Right lobe of liver (tissue), 6 donors: ENCODE measurements at regions not wholly inside any gene's neighbourhood (a gene's known extent, or its start where the extent isn't known, plus 50 kb on each side); places are given as distances from the start of the nearest gene placed in this dataset.

Experiments
- ATAC-seq, 4 donors: fragments of 200-7000 bp; cut with Tn5 transposase; one replicate each; pipeline ENCODE4 v1.9.1; 2020; ENCODE audit warnings: mild to moderate bottlenecking in 4 of 4, moderate library complexity in 4 of 4
- DNase-seq, 3 donors: peaks; one replicate each; pipeline ENCODE4 v3.0.0-alpha.2; 2020
- H3K27ac ChIP-seq, 3 donors: fragments of 200-600 bp; one replicate each; pipeline ENCODE4 v1.8.0; 2022
- H3K27me3 ChIP-seq, 2 donors: fragments of 200-600 bp; one replicate each; pipeline ENCODE4 v1.8.0; 2022
- H3K36me3 ChIP-seq, 4 donors: fragments of 200-600 bp; sonication (generic) in 1 of 4; one replicate each; pipeline versions ENCODE4 v1.5.1 to v1.8.0; 2017 to 2022; ENCODE audit warnings: control low read depth in 1 of 4
- H3K4me1 ChIP-seq, 4 donors: fragments of 200-600 bp; sonication (generic) in 1 of 4; one replicate each; pipeline versions ENCODE4 v1.5.1 to v1.8.0; 2017 to 2022; ENCODE audit warnings: control low read depth in 1 of 4
- H3K4me3 ChIP-seq, 3 donors: fragments of 200-600 bp; one replicate each; pipeline ENCODE4 v1.8.0; 2022
- H3K9me3 ChIP-seq, 4 donors: fragments of 200-600 bp; sonication (generic) in 1 of 4; one replicate each; pipeline versions ENCODE4 v1.5.1 to v1.8.0; 2017 to 2022; ENCODE audit warnings: control low read depth in 1 of 4
- CTCF ChIP-seq, 4 donors: fragments of 200-600 bp in 3 of 4; fragments of 450-650 bp in 1 of 4; IDR thresholded peaks; one replicate each; pipeline versions ENCODE4 v1.5.1 to v1.8.0; 2016 to 2022; ENCODE audit warnings: antibody characterized with exemption in 4 of 4, mild to moderate bottlenecking in 2 of 4
- POLR2A ChIP-seq: fragments of 450-650 bp; IDR thresholded peaks from one replicate; pipeline ENCODE4 v1.6.1; 2017; ENCODE audit warnings: antibody characterized with exemption, mild to moderate bottlenecking
- WGBS: methylation state at CpG from one replicate; pipeline ENCODE4 v1.1.6; 2018; ENCODE audit warnings: low coverage, low lambda C conversion rate; ENCODE audit not compliant: insufficient coverage; ENCODE audit errors: missing lambda C conversion rate; 5-methylcytosine and 5-hydroxymethylcytosine counted together
- intact Hi-C, 2 donors: fragments of 100-400 bp; cut with DNase I; formaldehyde crosslinking; loops; one replicate each; pipeline versions ENCODE4 v1.11.2 to v1.14.1; 2022
- donor health status: DM: no; HTN: yes; CAD: no.
- donor health status: DM: no; HTN: no; CAD: no.
- donor health status: DM: no; HTN: no; CAD: no.
- donor health status: DM: no; HTN: yes; CAD: no.
- donor health status: DM: no; HTN: yes; CAD: no.

GRCh38 chr9:99720455-99721050 lies 101.1 kb upstream of the NR4A3 start:
- 41% methylated on average over 1 of the region's 1 CpG for WGBS
- TF ChIP-seq CTCF (IDR thresholded peaks at IDR 0.05) (no peak), POLR2A (no peak)
- Histone ChIP-seq H3K9me3 (no peaks in the 10 kb centered on the region), H3K27me3 (no peaks in the 10 kb centered on the region), H3K27ac (peak overlapping the region in 2 of 3 donors; percentile 30 to 38), H3K36me3 (no peaks in the 10 kb centered on the region), H3K4me1 (no peaks in the 10 kb centered on the region), H3K4me3 (no peak overlapping the region)
- intact Hi-C loops: no loop called here
- ATAC-seq (peak in 3 of 4 donors; percentile 36 to 51 (median 38)), DNase-seq (no peak)

GRCh38 chr9:99721898-99722297 lies 99.8 kb upstream of the NR4A3 start:
- Histone ChIP-seq H3K4me1 (no peaks in the 10 kb centered on the region), H3K4me3 (no peak overlapping the region), H3K9me3 (no peaks in the 10 kb centered on the region), H3K36me3 (no peaks in the 10 kb centered on the region), H3K27ac (no peak overlapping the region), H3K27me3 (no peaks in the 10 kb centered on the region)
- 61% methylated on average over 2 of the region's 2 CpGs for WGBS
- intact Hi-C loops: no loop called here
- TF ChIP-seq POLR2A (no peak), CTCF (IDR thresholded peaks at IDR 0.05) (no peak)
- ATAC-seq (no peak), DNase-seq (no peak)

DNA sequence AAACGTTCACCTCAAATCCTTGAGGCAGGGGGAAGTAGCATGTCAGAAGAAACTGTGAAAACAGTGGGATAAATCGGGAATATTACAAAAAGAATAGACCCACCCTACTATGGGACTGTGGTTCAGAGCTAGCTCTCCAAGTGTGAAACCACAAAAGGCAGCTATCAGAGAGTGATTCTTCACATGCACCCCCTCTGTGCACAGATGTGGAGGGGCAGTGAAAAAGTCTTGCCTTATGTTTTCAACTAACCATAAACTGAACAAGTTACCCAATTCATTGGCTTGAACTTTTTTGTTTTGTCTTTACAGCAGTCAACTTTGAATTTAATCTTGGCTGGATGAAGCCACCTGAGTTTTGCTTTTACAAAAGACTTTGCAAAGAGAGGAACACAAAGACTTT lies 98.8 kb upstream of the NR4A3 start:
- Histone ChIP-seq H3K4me3 (no peak overlapping the region), H3K27ac (no peak overlapping the region), H3K4me1 (no peaks in the 10 kb centered on the region), H3K27me3 (no peaks in the 10 kb centered on the region), H3K36me3 (no peaks in the 10 kb centered on the region), H3K9me3 (no peaks in the 10 kb centered on the region)
- DNase-seq (no peak), ATAC-seq (no peak)
- TF ChIP-seq CTCF (IDR thresholded peaks at IDR 0.05) (no peak), POLR2A (no peak)
- WGBS: 17% methylated on average over 2 of the region's 2 CpGs
- intact Hi-C loops: no loop called here

DNA sequence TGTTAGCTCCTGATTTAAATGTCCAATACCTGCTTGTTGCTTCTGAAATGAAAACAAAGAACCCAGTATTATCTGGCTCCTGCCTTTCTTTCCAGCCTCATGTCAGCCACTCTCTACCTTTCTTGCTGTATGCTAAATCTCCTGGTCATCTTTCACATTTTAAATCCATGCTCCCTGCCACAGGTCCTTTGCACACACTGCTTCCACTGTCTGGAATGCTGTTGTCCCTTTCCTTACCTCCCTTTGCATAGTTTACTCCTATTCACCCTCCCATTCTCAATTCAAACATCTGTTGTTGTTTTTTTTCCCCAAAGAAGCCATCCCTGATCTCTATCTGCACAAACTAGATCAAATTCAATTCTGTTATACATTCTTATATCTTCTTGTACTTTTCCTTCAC lies 97.0 kb upstream of the NR4A3 start:
- Histone ChIP-seq H3K4me3 (no peak overlapping the region), H3K4me1 (no peaks in the 10 kb centered on the region), H3K27ac (no peak overlapping the region), H3K9me3 (no peaks in the 10 kb centered on the region), H3K27me3 (no peaks in the 10 kb centered on the region), H3K36me3 (no peaks in the 10 kb centered on the region)
- intact Hi-C loops: no loop called here
- TF ChIP-seq POLR2A (no peak), CTCF (IDR thresholded peaks at IDR 0.05) (no peak)
- DNase-seq (no peak), ATAC-seq (no peak)

DNA sequence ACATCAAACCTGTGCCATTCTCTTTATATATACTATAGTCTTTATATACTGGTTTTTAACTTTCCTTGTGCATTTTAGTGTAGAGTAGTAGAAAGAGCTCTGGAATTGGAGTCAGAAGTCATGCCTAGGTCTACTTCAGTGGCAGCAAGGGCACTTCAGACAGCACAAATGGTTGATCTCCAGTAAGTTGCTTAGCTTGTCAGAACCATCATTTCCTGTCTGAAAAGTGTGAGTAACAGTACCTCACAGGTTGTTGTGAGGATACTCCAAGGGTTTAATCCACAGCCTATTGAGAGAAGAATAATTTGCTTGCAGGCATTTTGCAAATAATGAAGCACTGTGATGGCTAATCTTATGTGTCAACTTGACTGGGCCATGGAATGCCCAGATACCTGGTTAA lies 95.8 kb upstream of the NR4A3 start:
- ATAC-seq: no peak
- TF ChIP-seq POLR2A: no peak
- TF ChIP-seq CTCF (IDR thresholded peaks at IDR 0.05): no peak

More for the DNA sequence above, 95.8 kb upstream of the NR4A3 start:
- H3K4me1 ChIP-seq: no peaks in the 10 kb centered on the region
- no peaks in the 10 kb centered on the region for H3K9me3 ChIP-seq
- H3K4me3 ChIP-seq: no peak overlapping the region
- H3K27ac ChIP-seq: no peak overlapping the region
- DNase-seq: no peak
- H3K27me3 ChIP-seq: no peaks in the 10 kb centered on the region
- intact Hi-C loops: no loop called here
- no peaks in the 10 kb centered on the region for H3K36me3 ChIP-seq
